T1000 (cell line): ENCODE measurements at regions not wholly inside any gene's neighbourhood (a gene's known extent, or its start where the extent isn't known, plus 50 kb on each side); places are given as distances from the start of the nearest gene placed in this dataset.

ENCODE experiments used
- DNase-seq: peaks from one replicate; lab custom pipeline; 2025; ENCODE audit warnings: mixed read lengths; lab: John Stamatoyannopoulos, UW

- DNase-seq, result no peak
These were observed 155.8 kb upstream of the KAZN start for GRCh38 chr1:14442669-14443068.

DNA sequence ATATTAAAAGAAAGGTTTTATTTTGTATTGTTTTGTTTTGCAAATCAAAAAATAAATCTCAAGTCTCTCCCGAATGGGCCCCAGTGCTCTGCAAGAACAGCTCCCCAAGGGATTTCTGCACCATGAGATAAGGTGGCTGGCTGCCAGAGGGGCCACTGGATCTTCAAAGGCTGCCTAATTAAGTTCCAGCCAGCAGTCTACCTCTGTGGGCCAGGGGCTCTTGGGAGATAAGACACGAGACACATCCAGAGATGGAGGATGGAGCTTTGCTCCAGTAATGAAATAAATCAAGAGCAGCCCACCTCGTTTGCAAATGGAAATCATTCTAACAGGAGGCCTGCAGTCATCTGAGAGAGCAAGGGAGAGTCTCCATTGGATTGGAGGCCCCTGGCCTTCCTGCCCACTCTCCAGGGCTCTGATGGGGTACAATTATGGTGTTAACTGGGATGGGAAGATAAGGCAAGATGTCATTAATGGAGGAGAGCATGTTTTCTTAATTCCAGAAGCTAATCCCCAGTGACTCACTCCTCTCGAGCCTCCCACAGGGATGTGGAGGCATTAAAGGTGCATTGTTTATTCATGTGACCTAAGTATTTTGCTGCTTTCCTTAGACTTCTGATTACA is 155.2 kb upstream of the KAZN start:
- DNase-seq, result peak; percentile 35

DNA sequence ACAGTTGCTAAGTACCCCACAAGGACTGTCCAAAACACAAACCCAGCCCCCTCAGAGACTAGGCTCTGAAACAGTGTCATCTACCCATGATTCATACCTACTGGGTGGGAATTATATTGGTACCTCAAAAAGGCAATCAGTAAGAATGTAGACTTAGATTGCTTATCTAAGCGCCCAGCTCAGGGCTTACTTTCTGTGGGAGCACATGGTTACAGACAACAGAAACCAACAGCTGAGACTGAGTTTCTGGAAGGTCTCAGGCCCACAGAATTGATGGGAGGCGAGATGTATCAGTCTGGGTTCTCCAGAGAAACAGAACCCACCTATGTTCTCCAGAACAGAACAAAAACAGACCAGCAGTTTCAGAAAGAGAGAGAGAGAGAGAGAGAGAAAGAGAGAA is 147.3 kb upstream of the KAZN start:
- no peak for DNase-seq

GRCh38 chr1:14452551-14452950 is 145.9 kb upstream of the KAZN start:
- DNase-seq, result no peak

DNA sequence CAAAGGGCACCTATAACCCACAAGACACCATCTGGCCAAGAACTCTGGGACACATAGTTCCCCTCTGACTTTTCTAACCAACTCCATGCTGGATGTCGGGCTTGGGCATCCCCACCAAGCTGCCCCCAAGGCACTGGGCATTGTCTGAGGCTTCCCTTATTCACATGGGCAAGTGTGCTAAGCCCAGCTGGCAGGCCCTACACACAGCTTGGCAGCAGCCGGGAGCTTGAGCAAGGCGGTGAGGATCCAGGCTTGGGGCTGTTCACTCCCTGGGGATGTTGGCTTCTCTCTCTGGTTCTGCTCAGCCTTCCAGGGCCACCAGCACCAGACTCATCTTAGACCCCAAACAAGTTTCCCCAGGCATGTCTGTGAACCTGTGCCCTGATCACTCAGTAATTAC is 138.3 kb upstream of the KAZN start:
- DNase-seq, result no peak

DNA sequence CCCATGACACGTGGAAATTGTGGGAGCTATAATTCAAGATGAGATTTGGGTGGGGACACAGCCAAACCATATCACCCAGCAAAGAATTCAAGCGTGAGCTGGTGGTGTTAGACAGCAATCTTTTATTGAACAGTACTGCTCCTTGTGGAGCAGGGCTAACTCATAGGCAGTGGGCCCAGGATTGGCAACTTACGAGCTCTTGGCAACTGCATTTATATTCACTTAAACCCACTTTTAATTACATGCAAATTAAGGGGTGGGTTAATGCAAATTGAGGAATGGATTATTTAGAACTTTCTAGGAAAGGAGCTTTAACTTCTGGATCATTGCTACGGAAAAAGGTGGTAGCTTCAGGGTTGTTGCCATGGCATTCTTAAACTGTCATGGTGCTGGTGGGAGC is 135.6 kb upstream of the KAZN start:
- no peak for DNase-seq

GRCh38 chr1:14466006-14466405 is 132.5 kb upstream of the KAZN start:
- DNase-seq, result no peak

DNA sequence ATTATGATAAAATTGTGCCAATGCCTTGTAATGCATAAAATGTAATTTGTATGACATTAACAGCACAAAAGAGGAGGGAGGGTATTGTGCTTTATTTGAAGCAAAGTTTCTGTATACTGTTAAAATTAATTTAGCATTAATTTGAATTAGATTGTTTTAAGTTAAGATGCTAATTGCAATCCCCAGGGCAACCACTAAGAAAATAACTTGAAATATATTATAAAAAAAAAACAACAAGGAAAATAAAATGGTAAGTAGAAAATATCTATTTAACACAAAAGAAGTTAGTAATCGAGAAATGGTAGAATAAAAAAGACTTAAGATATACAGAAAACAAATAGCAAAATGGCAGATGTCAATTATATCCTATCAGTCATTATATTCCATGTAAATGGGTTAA is 131.4 kb upstream of the KAZN start:
- DNase-seq, result no peak

DNA sequence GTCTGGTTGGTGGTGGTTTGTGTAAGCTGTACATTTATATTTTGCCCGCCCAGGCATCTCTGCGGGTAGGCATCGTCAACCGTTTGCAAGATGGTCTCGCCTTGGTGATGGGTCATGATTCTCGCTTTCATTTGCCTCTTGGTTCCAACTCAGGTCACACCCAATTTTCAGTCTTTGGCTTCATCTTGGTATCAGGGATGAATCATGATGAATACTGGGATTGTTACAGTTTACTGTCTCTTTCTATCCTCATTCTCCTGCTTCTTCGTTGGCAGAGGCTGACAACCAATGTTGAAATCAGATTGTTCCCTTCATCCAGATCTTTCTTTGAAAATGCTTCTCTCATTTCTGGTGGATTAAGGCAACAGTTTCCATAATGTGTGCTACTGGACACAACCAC is 129.7 kb upstream of the KAZN start:
- DNase-seq, result no peak

GRCh38 chr1:14470802-14471201 is 127.7 kb upstream of the KAZN start:
- DNase-seq, result no peak

DNA sequence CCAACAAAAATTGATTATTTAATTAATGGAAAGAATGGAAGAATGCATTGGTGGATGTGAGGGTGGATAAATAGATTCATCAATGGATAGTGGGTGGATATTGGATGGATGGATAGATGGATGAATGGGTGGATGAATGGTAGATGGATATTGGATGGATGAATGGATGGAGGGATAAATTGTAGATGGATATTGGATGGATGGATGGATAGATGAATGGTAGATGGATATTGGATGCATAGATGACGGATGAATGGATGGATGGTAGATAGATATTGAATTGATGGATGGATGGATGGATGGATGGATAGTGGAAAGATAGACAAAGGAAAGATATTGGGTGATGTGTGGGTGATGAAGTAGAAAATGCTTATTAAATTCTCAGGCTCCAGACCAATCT is 123.6 kb upstream of the KAZN start:
- no peak for DNase-seq

DNA sequence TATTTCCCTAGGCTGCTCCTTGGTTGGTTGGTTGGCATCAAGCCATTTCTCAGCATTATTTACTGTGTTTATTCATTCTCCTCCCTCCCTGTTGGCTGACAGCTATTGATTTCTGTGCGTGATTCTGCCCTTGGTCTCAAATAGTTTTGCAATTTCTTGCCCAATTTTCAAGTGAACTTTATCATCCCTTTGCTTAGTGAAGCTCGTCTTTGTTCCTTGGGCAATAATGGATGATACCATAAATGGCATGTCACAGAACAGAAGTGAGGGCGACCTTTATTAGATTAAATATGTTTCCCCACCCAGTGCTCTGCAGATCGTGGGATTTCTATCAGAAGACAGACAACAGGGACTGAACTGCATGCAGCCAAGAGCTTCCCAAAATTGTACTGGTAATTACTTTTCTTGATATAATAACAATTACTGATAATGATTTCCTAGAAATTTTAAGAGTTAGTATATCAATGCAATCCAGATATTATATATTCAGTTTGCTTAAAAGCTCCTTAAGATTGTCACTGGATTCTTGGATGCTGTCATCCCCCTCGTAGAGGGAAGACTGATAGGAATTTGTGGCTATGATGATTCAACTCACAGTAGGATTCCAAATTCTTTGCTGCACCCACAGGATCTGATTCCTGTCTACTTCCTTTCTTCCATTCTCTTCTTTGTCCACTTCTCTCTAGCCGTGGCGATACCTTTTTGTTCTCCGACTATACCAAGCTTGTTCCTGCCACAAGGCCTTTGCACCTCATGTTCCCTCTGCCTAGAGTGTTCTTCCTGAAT is 122.1 kb upstream of the KAZN start:
- no peak for DNase-seq

DNA sequence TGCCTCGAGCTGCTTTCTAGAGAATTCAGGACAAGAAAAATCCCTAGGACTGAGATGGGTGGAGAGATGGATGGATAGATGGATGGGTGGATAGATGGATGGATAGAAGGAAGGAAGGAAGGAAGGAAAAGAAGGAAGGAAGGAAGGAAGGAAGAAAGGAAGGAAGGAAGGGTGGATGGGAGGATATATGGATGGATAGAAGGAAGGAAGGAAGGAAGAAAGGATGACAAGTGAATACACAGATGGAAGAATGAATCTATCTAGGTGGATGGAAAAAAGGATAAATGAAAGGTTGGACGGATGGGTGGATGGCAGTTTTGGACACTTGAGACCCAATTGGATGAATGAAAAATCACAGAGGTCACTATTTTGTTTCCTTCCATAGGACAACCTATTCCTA is 120.4 kb upstream of the KAZN start:
- no peak for DNase-seq

DNA sequence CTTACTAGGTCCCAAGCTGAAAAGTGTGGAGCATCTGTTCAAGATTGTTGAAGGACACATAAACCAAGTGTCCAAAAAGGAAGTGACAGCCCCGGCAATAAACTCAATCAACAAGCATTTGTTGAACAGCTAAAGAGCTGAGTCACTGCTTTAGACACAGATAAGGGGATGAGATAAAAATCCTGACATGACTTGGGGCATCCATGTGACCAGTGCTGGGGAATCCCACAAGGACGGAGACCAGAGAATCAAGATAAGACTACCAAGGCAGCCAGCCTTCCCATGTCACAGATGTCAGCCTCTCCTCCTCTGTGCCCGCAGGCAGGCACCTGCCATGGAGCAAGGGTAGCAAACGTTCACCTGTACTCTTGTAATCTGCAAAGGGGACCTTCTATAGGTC is 118.6 kb upstream of the KAZN start:
- DNase-seq, result peak; percentile 17

DNA sequence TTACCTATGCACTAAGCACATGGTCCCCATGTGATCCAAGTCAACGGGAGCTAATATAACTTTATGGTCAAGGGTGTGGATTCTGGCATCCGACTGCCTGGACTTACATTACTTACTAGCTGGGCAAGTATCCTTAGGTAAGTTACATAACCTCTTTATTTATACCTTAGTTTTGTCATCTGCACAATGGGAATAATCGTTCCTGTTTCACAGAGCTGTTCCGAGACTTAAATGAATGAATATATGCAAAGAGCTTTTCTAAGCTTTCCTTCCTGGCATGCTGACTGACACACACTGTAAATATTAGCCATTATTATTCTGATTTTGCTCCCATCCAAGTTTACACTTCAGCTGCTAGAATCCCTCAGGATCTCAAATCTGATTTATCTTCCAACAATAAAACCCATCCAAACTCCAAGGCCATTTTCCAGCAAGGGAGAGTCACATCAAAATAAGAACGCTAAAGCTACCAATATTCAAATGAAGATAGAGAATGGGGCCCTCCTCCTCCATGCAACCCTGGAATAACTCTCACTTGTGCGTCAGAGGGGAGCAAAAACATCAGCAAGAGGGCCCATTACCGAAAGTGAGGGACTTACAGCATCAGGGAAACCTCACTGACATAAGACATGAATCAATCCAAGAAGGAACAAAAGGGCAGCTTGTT is 115.6 kb upstream of the KAZN start:
- DNase-seq, result no peak

- no peak for DNase-seq
These were observed 113.2 kb upstream of the KAZN start for GRCh38 chr1:14485285-14485684.

- peak; percentile 76 for DNase-seq
These were observed 111.9 kb upstream of the KAZN start for GRCh38 chr1:14486401-14487201.

- DNase-seq, result peak; percentile 15
These were observed 110.8 kb upstream of the KAZN start for GRCh38 chr1:14487671-14488070.

GRCh38 chr1:14494911-14495310 is 103.6 kb upstream of the KAZN start:
- DNase-seq, result no peak

DNA sequence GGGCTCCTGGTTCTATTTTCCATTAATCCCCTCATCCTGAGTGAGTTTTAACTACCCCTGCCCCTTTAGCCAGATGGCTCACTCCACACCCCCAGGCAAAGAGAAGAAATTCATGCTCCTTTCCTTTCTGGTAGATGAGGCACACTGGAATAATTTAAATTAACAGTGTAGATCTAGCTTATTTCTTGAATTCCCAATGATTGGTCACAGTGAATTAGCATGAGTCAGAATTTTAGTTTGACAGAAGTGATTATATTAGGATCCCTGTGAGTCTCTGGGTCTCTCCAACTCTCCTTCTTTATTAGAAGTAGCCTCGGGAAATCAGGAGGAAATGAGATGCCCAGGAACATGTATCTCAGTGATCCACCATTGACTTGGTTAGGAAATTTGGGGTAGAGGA is 103.1 kb upstream of the KAZN start:
- no peak for DNase-seq

DNA sequence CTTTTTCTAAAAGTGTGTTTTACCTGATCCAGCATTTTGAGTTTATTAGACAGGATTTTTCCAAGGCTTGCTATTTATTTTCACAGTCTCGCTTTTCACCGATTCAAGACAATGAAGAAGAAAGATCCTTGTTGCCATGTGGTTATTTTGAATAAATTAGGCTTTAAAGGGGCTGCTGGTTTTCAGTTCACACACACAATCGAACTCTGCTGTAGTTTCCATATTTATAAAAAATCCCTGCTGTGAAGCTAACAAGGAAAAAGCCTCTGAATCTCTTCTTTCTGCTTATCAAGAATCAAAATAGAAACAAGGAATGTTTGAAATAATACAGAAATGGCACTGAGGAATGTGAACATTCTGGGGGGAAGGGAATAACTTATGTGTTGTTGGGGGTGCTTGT is 102.5 kb upstream of the KAZN start:
- no peak for DNase-seq

GRCh38 chr1:14498839-14499238 is 99.6 kb upstream of the KAZN start:
- DNase-seq, result no peak
